Tibial nerve (tissue), 4 donors: ENCODE measurements at regions not wholly inside any gene's neighbourhood (a gene's known extent, or its start where the extent isn't known, plus 50 kb on each side); places are given as distances from the start of the nearest gene placed in this dataset.
"Not testable (repeated sequence)": the region's sequence is repeated elsewhere in the genome, so short reads cannot be mapped to it uniquely, and the experiment has no call there.

Experiments used
- CTCF ChIP-seq, 5 experiments: fragments of 200-600 bp in 3 of 5; fragments of 450-650 bp in 2 of 5; sonication (generic) in 3 of 5; IDR thresholded peaks; one replicate each; pipeline ENCODE4 v1.5.1; 2016 to 2019; ENCODE audit warnings: antibody characterized with exemption in 5 of 5, mild to moderate bottlenecking in 3 of 5, moderate library complexity in 2 of 5
- EP300 ChIP-seq, 2 donors: sonication (generic); formaldehyde crosslinking; IDR thresholded peaks; one replicate each; pipeline ENCODE4 v1.6.1; 2017; ENCODE audit warnings: antibody characterized with exemption in 2 of 2, mild to moderate bottlenecking in 1 of 2
- POLR2A ChIP-seq, 2 donors: fragments of 450-650 bp; IDR thresholded peaks; one replicate each; pipeline ENCODE4 v1.6.1; 2017; ENCODE audit warnings: antibody characterized with exemption in 2 of 2, mild to moderate bottlenecking in 2 of 2, moderate library complexity in 2 of 2

- TF ChIP-seq EP300, CTCF, POLR2A (IDR thresholded peaks at IDR 0.05): not testable (repeated sequence)
Measured at GRCh38 chr7:35121-35541, 157.2 kb upstream of the FAM20C start.
